GM21526 (cell line): ENCODE measurements at regions not wholly inside any gene's neighbourhood (a gene's known extent, or its start where the extent isn't known, plus 50 kb on each side); places are given as distances from the start of the nearest gene placed in this dataset.

Experiments used
- ATAC-seq: cut with Tn5 transposase; IDR thresholded peaks from one replicate; pipeline ENCODE4 v1.9.1; 2021; ENCODE audit warnings: moderate library complexity; ENCODE audit not compliant: unreplicated experiment, low FRiP score

DNA sequence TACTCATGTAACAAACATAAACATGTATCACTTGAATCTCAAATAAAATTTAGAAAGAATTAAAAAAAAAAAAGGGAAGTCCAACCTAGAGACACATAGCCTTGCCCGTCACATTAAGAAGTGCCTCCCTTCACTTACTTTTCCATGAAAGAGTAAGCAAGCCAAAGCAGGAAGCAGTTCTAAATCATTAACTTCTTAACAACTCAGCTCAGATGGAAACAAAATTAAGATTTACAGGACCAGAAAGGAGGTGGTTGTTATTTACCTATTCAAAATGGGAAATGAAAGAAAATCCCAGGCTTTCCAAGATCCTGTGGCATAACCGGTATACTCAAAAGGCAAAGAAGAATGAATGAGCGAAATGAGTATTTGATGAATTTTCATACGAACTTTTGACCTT, 258.6 kb upstream of the DCN start:
- no peak for ATAC-seq

- no peak for ATAC-seq
Measured at GRCh38 chr12:91434081-91434480, 251.5 kb upstream of the DCN start.

DNA sequence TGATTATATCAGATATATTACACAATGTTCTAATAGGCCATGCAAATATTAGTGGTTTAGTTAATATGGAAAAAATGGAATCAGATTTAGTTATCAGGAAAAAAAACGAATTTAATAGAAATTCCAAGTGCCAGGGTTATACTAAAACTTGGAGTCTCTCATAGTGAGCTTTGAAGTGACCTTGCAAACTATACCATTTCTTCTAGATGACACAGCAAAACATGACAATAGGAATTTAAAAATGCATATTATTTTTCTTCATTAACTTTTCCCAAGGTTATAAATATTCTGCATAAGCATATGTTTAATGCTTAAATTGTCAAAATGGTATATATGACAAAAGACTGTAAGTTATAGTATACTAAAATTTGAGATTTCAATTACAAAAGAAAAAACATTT, 250.1 kb upstream of the DCN start:
- no peak for ATAC-seq

- no peak for ATAC-seq
Measured at GRCh38 chr12:91432089-91432488, 249.5 kb upstream of the DCN start.

- no peak for ATAC-seq
Measured at GRCh38 chr12:91424506-91424905, 241.9 kb upstream of the DCN start.

DNA sequence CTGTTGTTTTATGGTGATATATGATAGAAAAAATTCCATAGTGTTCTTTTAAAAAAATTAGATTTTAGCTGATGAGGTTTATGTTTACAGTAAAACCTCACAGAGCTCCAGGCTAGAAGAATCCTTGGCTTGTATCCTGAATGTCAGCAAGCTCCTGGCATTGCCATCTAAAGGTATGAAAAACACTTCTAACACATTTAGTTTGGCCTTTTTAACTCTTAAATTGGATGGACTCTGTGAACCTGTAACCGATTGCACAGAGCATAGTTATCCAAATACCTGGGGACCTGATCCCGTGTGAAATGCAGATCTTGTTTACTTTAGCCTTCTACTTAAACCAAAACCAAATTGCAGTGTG, 241.1 kb upstream of the DCN start:
- no peak for ATAC-seq

DNA sequence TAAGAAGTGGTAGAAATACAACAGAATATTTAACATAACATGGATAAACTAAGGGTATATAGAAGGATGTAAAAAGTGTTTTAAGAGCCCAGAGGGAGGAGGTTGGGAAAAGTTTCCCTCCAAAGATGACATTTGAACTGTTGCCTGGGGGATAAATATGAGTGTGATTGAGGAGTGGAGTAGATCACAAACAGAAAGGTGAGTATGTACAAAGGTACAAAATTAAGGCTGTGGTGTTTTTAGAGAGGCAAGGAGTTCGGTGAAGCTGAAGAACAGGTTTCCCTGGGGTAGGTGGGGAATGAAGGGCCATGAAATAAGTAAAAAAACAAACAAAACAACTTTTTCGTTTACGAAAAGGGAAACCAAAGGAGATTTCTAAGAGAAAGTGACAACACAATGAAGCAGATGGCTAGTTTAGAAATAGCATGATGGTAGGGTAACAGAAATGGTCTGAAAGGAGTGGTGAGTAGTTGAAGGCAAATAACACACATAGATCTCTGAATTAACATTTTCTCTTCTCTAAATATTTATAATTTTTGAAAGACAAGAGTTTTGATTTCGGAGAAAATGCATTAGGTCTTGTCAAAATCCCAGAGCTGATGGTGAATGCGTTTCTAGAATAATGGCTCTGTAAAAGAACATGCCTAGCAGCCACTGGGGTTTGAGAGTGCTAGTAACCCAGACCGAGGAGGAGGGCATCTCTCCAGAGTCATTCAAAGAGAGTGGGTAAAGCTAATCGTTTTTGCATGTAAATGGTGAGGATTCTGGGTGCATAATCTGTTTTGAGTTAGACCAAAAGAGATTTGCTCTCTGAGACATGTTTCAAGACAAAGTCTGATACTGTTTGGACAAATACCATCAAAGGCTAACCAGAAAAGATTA, 240.4 kb upstream of the DCN start:
- no peak for ATAC-seq

GRCh38 chr12:91422127-91422526, 239.5 kb upstream of the DCN start:
- ATAC-seq = no peak

DNA sequence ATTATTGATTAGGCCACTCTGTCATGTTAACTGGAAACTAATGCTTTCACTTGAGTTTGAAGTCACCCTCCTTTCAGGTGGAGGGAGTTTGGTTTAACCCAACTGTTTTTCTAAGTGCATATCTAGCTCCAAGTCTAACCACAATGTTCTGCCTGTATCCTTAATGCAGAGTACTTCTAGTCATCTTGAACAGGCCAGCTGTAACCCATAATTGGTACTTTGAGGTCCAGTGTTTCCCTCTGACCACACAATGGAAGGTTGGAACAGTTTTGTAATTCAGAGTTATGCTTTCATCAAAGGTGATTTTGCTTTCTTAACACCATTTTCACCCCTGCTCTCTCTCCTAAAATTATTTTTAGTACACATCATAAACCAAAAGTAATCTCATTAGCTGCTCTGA, 237.2 kb upstream of the DCN start:
- no peak for ATAC-seq

DNA sequence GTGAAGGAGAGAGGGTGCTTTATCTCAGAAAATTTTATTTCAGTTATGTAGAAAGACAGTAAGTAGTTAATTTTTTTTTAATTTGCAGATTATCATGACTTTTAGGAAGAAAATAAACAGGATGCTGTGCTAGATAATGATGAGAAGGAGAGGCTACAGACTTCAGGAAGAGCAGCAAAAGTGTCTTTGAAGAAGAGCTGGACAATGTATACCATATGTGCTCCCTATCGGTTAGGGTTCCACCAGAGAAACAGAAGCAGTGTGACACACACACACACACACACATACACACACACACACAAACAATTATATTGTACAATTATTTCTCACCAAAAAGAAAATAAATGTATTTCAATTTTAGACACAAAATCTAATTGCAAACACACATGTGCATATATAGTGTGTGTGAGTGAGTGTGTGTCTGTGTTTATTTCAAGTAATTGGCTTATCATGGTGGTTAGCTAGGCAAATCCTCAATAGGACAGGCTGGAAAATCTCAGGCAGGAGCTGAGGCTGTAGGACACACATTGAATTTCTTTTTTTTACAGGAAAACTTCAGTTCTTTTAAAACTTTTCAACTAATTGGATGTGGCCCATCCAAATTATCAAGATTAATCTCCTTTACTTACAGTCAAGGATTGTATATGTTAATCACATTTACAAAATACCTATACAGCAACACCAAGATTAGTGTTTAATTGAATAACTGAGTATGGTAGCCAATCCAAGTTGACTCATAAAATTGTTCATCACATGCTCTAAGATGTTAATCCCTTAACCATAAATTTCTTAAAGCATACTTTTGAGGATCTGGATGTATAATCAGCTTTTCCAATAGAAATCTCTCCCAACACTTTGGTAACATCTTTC, 235.8 kb upstream of the DCN start:
- no peak for ATAC-seq

DNA sequence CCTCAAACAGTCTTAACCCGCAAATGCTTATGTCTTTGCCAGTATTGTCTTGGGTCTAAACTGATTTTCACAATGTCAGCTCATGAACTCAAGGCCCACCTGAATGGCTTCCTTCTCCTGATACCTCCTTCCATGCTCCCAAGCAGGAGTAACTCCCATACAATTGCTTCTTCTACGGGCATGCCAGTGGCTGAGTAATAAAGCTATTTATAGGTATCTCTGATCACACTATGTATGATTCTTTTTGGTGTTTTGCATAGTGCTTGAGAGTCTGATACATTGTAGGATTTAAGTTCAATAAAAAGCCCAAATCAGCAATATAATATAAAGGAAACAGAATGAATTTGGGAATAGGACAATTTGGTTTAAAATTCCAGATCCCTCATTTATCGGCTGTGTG, 235.0 kb upstream of the DCN start:
- ATAC-seq = no peak

GRCh38 chr12:91414636-91415035, 232.0 kb upstream of the DCN start:
- no peak for ATAC-seq

- no peak for ATAC-seq
Measured at GRCh38 chr12:91413581-91414546, 231.2 kb upstream of the DCN start.

DNA sequence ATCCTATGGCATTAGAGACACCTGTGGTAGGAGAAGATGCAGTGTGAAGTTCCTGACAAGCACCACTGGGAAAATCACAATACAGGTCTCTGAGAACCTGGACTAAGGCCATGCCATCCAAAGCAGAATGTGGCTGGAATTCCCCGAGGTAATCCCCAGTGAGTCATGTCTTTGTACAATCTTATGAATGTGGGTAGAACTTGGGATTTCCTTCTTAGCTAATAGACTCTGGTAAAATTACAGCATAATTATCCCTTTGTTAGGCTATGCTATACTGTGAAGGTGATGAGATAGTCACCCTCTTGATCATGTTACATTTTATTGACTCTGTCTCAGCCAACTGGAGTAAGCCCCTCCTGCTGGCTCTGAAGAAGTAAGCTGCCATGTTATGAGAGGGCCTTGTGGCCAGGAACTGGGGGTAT, 224.3 kb upstream of the DCN start:
- peak; percentile 47 for ATAC-seq

DNA sequence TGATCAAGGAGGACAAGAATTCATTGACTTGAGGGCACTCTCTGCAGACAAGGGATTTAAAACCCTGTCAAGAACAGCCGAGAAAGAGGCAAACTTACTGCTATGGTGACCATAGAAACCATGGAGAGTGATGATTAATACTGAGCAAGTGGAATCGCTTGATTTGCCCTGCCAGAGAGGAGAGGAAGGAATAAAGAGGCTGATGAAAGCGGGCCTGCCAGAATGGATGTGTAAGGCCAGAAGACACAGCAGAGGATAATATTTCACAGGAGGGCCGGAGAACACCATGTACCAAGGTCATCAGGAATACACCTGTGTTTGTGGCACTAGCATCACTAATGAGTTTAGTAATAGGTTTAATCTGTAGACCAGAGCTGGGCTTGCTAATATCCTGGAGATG, 221.8 kb upstream of the DCN start:
- no peak for ATAC-seq

GRCh38 chr12:91401190-91401589, 218.6 kb upstream of the DCN start:
- ATAC-seq = no peak

DNA sequence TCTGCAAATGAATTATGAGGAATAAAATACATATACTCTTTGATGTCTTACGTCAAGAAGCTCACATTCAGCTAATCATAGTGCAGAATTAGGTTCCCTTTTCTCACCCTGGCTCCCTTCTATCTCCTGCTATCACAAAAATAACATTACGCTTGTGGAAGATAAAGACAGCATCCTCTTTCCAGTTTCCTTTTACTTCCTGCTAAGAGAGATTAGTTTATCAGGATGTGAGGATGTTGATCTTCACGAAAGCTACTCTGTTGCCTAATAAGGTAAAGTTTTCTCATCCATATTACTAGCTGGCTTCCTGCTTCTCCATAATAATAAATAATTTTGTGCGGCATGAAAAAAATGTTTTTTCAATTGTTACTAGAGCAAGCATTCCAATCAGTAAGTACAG, 217.7 kb upstream of the DCN start:
- ATAC-seq = no peak

DNA sequence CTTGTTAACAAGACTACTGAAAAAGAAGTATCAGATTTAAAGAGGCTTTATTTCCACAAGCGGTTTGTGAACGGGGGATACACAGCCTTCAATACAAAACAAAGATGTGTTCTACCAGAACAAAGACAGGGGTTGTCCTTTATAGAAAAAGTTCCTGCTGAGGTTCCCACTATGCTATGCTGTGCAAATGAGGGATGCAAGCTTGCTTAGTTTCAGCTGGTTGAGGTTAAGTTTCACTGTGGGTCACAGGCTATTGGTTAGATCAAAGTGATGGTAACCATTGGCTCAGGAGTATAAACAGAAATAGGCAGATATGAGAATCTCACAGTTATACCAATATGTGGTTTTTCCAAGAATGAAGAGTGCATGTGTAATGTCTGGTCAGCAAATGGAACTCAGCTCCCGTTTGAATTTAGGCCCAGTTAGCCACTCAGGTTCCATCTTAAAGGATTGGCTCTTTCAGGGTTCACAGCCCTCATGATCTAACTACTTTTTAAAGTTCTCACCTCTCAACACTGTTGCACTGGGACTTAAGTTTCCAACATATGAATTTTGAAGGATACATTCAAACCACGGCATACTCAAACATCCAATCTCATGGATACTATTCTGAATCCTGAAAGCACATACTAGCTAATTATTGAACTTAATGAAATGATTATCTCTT, 215.4 kb upstream of the DCN start:
- ATAC-seq = no peak

DNA sequence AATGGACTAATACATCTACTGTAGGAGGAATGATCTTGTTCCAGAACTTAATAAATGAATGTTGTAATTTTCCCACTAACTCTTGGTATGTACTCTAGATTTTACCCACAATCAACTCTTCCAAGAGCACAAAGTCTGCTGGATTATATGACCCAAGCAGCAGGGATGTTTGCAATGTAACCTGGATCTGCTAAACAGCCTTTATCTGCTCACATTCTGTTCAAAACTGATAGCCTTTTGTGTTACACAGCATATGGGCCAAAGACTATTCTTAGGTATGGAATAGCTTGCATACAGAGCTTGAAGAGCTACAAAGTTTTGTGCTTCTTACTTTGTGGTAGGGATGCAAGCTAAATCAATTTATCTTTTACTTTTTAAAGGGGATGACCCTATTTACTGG, 213.7 kb upstream of the DCN start:
- no peak for ATAC-seq

DNA sequence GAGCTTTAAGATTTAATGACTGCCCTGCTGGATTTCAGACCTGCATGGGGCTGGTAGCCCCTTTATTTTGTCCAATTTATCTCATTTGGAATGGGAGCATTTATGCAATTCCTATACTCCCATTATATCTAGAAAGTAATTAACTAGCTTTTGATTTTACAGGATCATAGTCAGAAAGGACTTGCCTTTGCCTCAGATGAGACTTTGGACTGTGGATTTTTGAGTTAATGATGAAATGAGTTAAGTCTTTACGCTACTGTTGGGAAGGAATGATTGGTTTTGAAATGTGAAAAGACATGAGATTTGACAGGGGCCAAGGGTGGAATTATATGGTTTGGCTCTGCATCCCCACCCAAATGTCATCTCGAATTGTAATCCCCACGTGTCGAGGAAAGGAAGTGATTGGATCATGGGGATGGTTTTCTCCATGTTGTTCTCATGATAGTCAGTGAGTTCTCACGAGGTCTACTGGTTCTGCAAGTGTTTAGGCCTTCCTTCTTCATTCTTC, 213.1 kb upstream of the DCN start:
- no peak for ATAC-seq
